Glutamatergic neuron (in vitro differentiated cells): ENCODE measurements at regions not wholly inside any gene's neighbourhood (a gene's known extent, or its start where the extent isn't known, plus 50 kb on each side); places are given as distances from the start of the nearest gene placed in this dataset.

Experiments
- DNase-seq: peaks from one replicate; pipeline ENCODE4 v3.0.0; 2022
- H3K27ac Mint-ChIP-seq: one replicate; pipeline ENCODE4 v1.8.0; 2020; ENCODE audit warnings: mild to moderate bottlenecking, mixed read lengths, inconsistent platforms; ENCODE audit not compliant: unreplicated experiment
- H3K27me3 Mint-ChIP-seq: one replicate; pipeline ENCODE4 v1.8.0; 2020; ENCODE audit warnings: mild to moderate bottlenecking, moderate library complexity, mixed read lengths, inconsistent platforms; ENCODE audit not compliant: unreplicated experiment
- H3K36me3 Mint-ChIP-seq: one replicate; pipeline ENCODE4 v1.8.0; 2020; ENCODE audit warnings: mild to moderate bottlenecking, mixed read lengths, inconsistent platforms; ENCODE audit not compliant: unreplicated experiment
- H3K4me1 Mint-ChIP-seq: one replicate; pipeline ENCODE4 v1.8.0; 2020; ENCODE audit warnings: mild to moderate bottlenecking, low read depth, mixed read lengths, inconsistent platforms; ENCODE audit not compliant: unreplicated experiment
- H3K4me3 Mint-ChIP-seq: one replicate; pipeline ENCODE4 v1.8.0; 2020; ENCODE audit warnings: mild to moderate bottlenecking, mixed read lengths, inconsistent platforms; ENCODE audit not compliant: unreplicated experiment
- H3K9me3 Mint-ChIP-seq: one replicate; pipeline ENCODE4 v1.8.0; 2020; ENCODE audit warnings: mild to moderate bottlenecking, moderate library complexity, mixed read lengths, inconsistent platforms; ENCODE audit not compliant: unreplicated experiment
- TF ChIP-seq, protein P1 (sequence below): fragments of 200-600 bp; sonication (generic); IDR thresholded peaks from one replicate; pipeline ENCODE4 v1.5.0; 2021; ENCODE audit not compliant: partially characterized antibody, unreplicated experiment

GRCh38 chr5:82865625-82866024 lies 211.6 kb downstream of the TMEM167A start:
- Mint-ChIP-seq H3K36me3 (no peaks in the 10 kb centered on the region), H3K27ac (no peak overlapping the region), H3K4me1 (peaks cover 14% of the 10 kb centered on the region), H3K4me3 (no peak overlapping the region), H3K27me3 (peaks cover 2% of the 10 kb centered on the region), H3K9me3 (peaks cover 1% of the 10 kb centered on the region)
- no peak for DNase-seq
- TF ChIP-seq, protein P1, sequence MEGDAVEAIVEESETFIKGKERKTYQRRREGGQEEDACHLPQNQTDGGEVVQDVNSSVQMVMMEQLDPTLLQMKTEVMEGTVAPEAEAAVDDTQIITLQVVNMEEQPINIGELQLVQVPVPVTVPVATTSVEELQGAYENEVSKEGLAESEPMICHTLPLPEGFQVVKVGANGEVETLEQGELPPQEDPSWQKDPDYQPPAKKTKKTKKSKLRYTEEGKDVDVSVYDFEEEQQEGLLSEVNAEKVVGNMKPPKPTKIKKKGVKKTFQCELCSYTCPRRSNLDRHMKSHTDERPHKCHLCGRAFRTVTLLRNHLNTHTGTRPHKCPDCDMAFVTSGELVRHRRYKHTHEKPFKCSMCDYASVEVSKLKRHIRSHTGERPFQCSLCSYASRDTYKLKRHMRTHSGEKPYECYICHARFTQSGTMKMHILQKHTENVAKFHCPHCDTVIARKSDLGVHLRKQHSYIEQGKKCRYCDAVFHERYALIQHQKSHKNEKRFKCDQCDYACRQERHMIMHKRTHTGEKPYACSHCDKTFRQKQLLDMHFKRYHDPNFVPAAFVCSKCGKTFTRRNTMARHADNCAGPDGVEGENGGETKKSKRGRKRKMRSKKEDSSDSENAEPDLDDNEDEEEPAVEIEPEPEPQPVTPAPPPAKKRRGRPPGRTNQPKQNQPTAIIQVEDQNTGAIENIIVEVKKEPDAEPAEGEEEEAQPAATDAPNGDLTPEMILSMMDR = no peak

DNA sequence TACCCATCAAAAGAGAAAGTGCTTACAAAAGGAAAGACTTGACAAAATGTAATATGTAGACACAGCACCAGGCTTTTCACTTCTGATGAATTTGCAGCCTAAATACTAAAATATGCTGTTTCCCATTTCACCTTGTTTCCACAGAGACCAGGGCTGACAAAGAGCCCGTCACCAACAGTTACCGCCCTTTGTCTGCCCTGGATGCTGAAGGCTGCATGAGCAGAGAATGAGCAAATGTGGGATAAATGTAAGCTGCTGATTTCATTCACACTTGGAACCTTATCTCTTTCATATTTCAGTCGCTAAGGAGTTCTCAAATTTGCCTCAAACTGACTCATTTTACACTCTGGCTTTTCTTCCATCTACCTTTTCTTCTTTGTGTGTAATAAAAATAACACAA lies 213.9 kb downstream of the TMEM167A start:
- TF ChIP-seq, protein P1 = no peak

DNA sequence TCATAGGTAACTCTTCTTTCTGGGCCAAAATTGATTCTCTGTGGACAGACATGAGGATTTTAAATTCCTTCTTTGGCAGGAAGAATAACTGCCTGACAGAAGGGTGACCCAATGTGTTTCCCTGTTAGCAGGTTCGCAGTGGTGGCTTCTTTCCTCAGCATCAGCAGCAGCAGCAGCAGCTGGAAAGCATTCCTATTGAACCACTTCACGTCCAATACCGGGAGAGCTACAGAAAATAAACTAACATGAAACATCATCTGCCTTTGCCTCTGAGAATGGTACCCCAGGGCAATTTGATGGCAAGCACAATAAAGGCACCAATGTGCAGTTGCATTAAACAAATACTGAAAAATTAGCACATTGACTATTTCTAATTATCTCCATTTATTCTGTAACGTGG lies 214.5 kb downstream of the TMEM167A start:
- Mint-ChIP-seq H3K36me3 (no peaks in the 10 kb centered on the region), H3K4me3 (no peak overlapping the region), H3K9me3 (no peaks in the 10 kb centered on the region), H3K27ac (no peak overlapping the region), H3K27me3 (peaks cover 2% of the 10 kb centered on the region), H3K4me1 (peaks cover 17% of the 10 kb centered on the region)
- TF ChIP-seq, protein P1 = no peak
- DNase-seq = no peak

More for the DNA sequence above, 213.9 kb downstream of the TMEM167A start:
- Mint-ChIP-seq H3K27me3 (peaks cover 2% of the 10 kb centered on the region), H3K4me3 (no peak overlapping the region), H3K27ac (no peak overlapping the region), H3K9me3 (no peaks in the 10 kb centered on the region), H3K4me1 (peaks cover 17% of the 10 kb centered on the region), H3K36me3 (no peaks in the 10 kb centered on the region)
- no peak for DNase-seq

DNA sequence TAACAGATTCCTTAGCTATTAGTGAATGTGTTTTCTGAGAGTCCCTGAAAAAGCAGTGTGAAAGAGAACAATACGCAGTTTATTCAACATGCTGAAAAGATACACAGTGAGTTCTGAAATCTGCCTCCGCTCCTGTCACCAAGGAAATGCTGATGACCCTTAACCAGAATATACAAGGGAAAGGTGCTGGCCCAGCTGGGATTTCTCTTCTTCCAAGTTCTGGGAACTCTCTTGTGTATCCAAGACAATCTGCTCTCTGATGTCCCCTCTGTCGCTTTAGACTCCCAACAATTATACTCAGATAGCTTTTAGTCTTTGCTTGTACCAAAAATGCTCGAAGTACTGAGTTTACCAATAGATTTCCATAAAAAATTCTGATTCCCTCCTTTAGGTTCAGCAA lies 214.9 kb downstream of the TMEM167A start:
- Mint-ChIP-seq H3K4me1 (peaks cover 17% of the 10 kb centered on the region), H3K27me3 (peaks cover 2% of the 10 kb centered on the region), H3K27ac (no peak overlapping the region), H3K36me3 (no peaks in the 10 kb centered on the region), H3K9me3 (no peaks in the 10 kb centered on the region), H3K4me3 (no peak overlapping the region)
- TF ChIP-seq, protein P1 = no peak
- no peak for DNase-seq

- DNase-seq = no peak
- H3K9me3 Mint-ChIP-seq = no peaks in the 10 kb centered on the region
- H3K4me3 Mint-ChIP-seq = no peak overlapping the region
- peaks cover 17% of the 10 kb centered on the region for H3K4me1 Mint-ChIP-seq
- TF ChIP-seq, protein P1 = no peak
- no peaks in the 10 kb centered on the region for H3K36me3 Mint-ChIP-seq
- H3K27me3 Mint-ChIP-seq = peaks cover 3% of the 10 kb centered on the region
- no peak overlapping the region for H3K27ac Mint-ChIP-seq
These were observed 215.5 kb downstream of the TMEM167A start for GRCh38 chr5:82861701-82862100.
